WTC11 (cell line): ENCODE measurements at regions not wholly inside any gene's neighbourhood (a gene's known extent, or its start where the extent isn't known, plus 50 kb on each side); places are given as distances from the start of the nearest gene placed in this dataset.

ENCODE experiments used
- ATAC-seq: fragments of 200-7000 bp; cut with Tn5 transposase; 2 replicates; pipeline ENCODE4 v1.10.0; 2021; ENCODE audit warnings: mild to moderate bottlenecking, moderate library complexity
- CTCF ChIA-PET: fragments of 300-600 bp; sonication (Branson Sonifier 250); formaldehyde crosslinking; loops from one replicate; lab custom pipeline; 2021; ENCODE audit warnings: antibody characterized with exemption; lab: Charles Lee
- POLR2A ChIA-PET: fragments of 350-600 bp; sonication (Branson Sonifier 250); formaldehyde crosslinking; loops from one replicate; lab custom pipeline; 2021; ENCODE audit warnings: antibody characterized with exemption; lab: Charles Lee
- DNase-seq: peaks from one replicate; pipeline ENCODE4 v3.0.0; 2021; ENCODE audit warnings: low spot score
- H3K27ac Mint-ChIP-seq: 2 replicates; pipeline ENCODE4 v1.8.0; 2021; ENCODE audit warnings: mixed read lengths
- H3K27me3 Mint-ChIP-seq: 2 replicates; pipeline ENCODE4 v1.8.0; 2021; ENCODE audit warnings: low read depth, mild to moderate bottlenecking, moderate library complexity, mixed read lengths
- H3K36me3 Mint-ChIP-seq: 2 replicates; pipeline ENCODE4 v1.8.0; 2021; ENCODE audit warnings: mixed read lengths
- H3K4me1 Mint-ChIP-seq: 2 replicates; pipeline ENCODE4 v1.8.0; 2022; ENCODE audit warnings: mixed read lengths
- H3K4me3 Mint-ChIP-seq: 2 replicates; pipeline ENCODE4 v1.8.0; 2021; ENCODE audit warnings: mild to moderate bottlenecking, moderate library complexity, mixed read lengths
- H3K9me3 Mint-ChIP-seq: 2 replicates; pipeline ENCODE4 v1.8.0; 2021; ENCODE audit warnings: mixed read lengths
- CTCF ChIP-seq: fragments of 200-600 bp; IDR thresholded peaks from 2 replicates; pipeline ENCODE4 v1.8.0; 2022; ENCODE audit warnings: antibody characterized with exemption
- FOXP1 ChIP-seq: sonication (generic); formaldehyde crosslinking; IDR thresholded peaks from 2 replicates; pipeline ENCODE4 v1.8.0; 2022; ENCODE audit warnings: missing genetic modification reagents, mild to moderate bottlenecking, moderate library complexity, borderline replicate concordance
- HMGXB4 ChIP-seq: sonication (generic); formaldehyde crosslinking; IDR thresholded peaks from 2 replicates; pipeline ENCODE4 v1.8.1; 2023; ENCODE audit warnings: mild to moderate bottlenecking, moderate library complexity, missing genetic modification reagents
- MAX ChIP-seq: sonication (generic); formaldehyde crosslinking; IDR thresholded peaks from 2 replicates; pipeline ENCODE4 v1.8.0; 2022; ENCODE audit warnings: mild to moderate bottlenecking, missing genetic modification reagents
- MLX ChIP-seq: sonication (generic); formaldehyde crosslinking; IDR thresholded peaks from 2 replicates; pipeline ENCODE4 v1.8.1; 2023; ENCODE audit warnings: mild to moderate bottlenecking, missing genetic modification reagents, moderate library complexity
- NFATC4 ChIP-seq: fragments of 250-450 bp; sonication (Bioruptor Pico); IDR thresholded peaks from 2 replicates; pipeline ENCODE4 v1.9.0; 2021; ENCODE audit warnings: mild to moderate bottlenecking
- NR2C2 ChIP-seq: sonication (generic); formaldehyde crosslinking; IDR thresholded peaks from 2 replicates; pipeline ENCODE4 v1.8.0; 2022; ENCODE audit warnings: mild to moderate bottlenecking, missing genetic modification reagents
- TEAD1 ChIP-seq: sonication (generic); formaldehyde crosslinking; IDR thresholded peaks from 2 replicates; pipeline ENCODE4 v1.8.0; 2022; ENCODE audit warnings: mild to moderate bottlenecking, missing genetic modification reagents
- TEAD4 ChIP-seq: sonication (generic); formaldehyde crosslinking; IDR thresholded peaks from 2 replicates; pipeline ENCODE4 v1.8.0; 2022; ENCODE audit warnings: mild to moderate bottlenecking, missing genetic modification reagents
- TP53 ChIP-seq: sonication (generic); formaldehyde crosslinking; IDR thresholded peaks from 2 replicates; pipeline ENCODE4 v1.8.1; 2023; ENCODE audit warnings: mild to moderate bottlenecking, missing genetic modification reagents
- USF1 ChIP-seq: sonication (generic); formaldehyde crosslinking; IDR thresholded peaks from 2 replicates; pipeline ENCODE4 v1.8.0; 2022; ENCODE audit warnings: mild to moderate bottlenecking, missing genetic modification reagents
- USF2 ChIP-seq: sonication (generic); formaldehyde crosslinking; IDR thresholded peaks from 2 replicates; pipeline ENCODE4 v1.8.1; 2023; ENCODE audit warnings: mild to moderate bottlenecking, missing genetic modification reagents, moderate library complexity
- ZNF121 ChIP-seq: sonication (generic); formaldehyde crosslinking; IDR thresholded peaks from 2 replicates; pipeline ENCODE4 v1.8.0; 2023; ENCODE audit warnings: missing genetic modification reagents
- ZNF232 ChIP-seq: sonication (generic); formaldehyde crosslinking; IDR thresholded peaks from 2 replicates; pipeline ENCODE4 v1.8.0; 2022; ENCODE audit warnings: mild to moderate bottlenecking, missing genetic modification reagents
- ZNF396 ChIP-seq: fragments of 250-450 bp; sonication (Bioruptor Pico); IDR thresholded peaks from 2 replicates; pipeline ENCODE4 v1.8.0; 2021; ENCODE audit warnings: mild to moderate bottlenecking, moderate library complexity, borderline replicate concordance

GRCh38 chr11:116688202-116688540 lies 84.6 kb downstream of the BUD13 start:
- no peak for ATAC-seq
- Mint-ChIP-seq H3K27me3 (no peaks in the 10 kb centered on the region; the same call in 1 of the 2 replicates), H3K27ac (peak overlapping the region; percentile 90), H3K4me1 (peaks cover 29% of the 10 kb centered on the region), H3K36me3 (peaks cover 8% of the 10 kb centered on the region), H3K4me3 (no peak overlapping the region), H3K9me3 (peaks cover 10% of the 10 kb centered on the region)
- peak; percentile 89 for TF ChIP-seq USF1 (CRISPR knock-in tag)
- TF ChIP-seq USF2 (CRISPR knock-in tag): peak; percentile 91
- TF ChIP-seq ZNF232 (CRISPR knock-in tag): no peak
- TF ChIP-seq ZNF121: peak; percentile 9; the same call in 1 of the 2 replicates
- peak; percentile 72; the same call in 1 of the 2 replicates for TF ChIP-seq MAX (CRISPR knock-in tag)
- no peak for TF ChIP-seq MLX (CRISPR knock-in tag)
- peak; percentile 29; the same call in 1 of the 2 replicates for TF ChIP-seq NR2C2 (CRISPR knock-in tag)
- TF ChIP-seq TP53 (CRISPR knock-in tag): no peak
- ChIA-PET POLR2A (interaction anchor here (0.7 kb wide), 1 partner anchor 9 kb away, joined by 3 read pairs; no protein-coding TSS in a partner anchor), CTCF (interaction anchor here (0.6 to 2.5 kb wide), 3 partner anchors 44 to 174 kb away, joined by 3 to 11 read pairs (median 8); no protein-coding TSS in a partner anchor)
- no peak for DNase-seq

GRCh38 chr11:116687458-116688201 lies 85.2 kb downstream of the BUD13 start:
- CTCF ChIA-PET: interaction anchor here (0.6 to 2.5 kb wide), 8 partner anchors 16 to 329 kb away, joined by 3 to 11 read pairs (median 3); no protein-coding TSS in a partner anchor
- peak; percentile 85 for ATAC-seq
- TF ChIP-seq NFATC4 (no peak), TEAD1 (CRISPR knock-in tag) (peak; percentile 96; the same call in 1 of the 2 replicates), HMGXB4 (no peak), CTCF (no peak), ZNF396 (CRISPR knock-in tag) (0 out of 2 replicates have a peak, but pooled peaks have one; percentile 58), FOXP1 (CRISPR knock-in tag) (no peak), TEAD4 (CRISPR knock-in tag) (peak; percentile 94; the same call in 1 of the 2 replicates)
- Mint-ChIP-seq H3K4me3 (peak overlapping the region; percentile 44), H3K9me3 (peaks cover 12% of the 10 kb centered on the region), H3K27me3 (no peaks in the 10 kb centered on the region; the same call in 1 of the 2 replicates), H3K36me3 (peaks cover 10% of the 10 kb centered on the region), H3K4me1 (peaks cover 29% of the 10 kb centered on the region), H3K27ac (peak overlapping the region; percentile 90)
- peak; percentile 73 for DNase-seq
- POLR2A ChIA-PET: interaction anchor here (0.7 kb wide), 1 partner anchor 9 kb away, joined by 3 read pairs; no protein-coding TSS in a partner anchor
